WTC11 (cell line): ENCODE measurements at regions not wholly inside any gene's neighbourhood (a gene's known extent, or its start where the extent isn't known, plus 50 kb on each side); places are given as distances from the start of the nearest gene placed in this dataset.

Experiments
- ATAC-seq: fragments of 200-7000 bp; cut with Tn5 transposase; 2 replicates; pipeline ENCODE4 v1.10.0; 2021; ENCODE audit warnings: mild to moderate bottlenecking, moderate library complexity
- CTCF ChIA-PET: fragments of 300-600 bp; sonication (Branson Sonifier 250); formaldehyde crosslinking; loops from one replicate; lab custom pipeline; 2021; ENCODE audit warnings: antibody characterized with exemption; lab: Charles Lee
- POLR2A ChIA-PET: fragments of 350-600 bp; sonication (Branson Sonifier 250); formaldehyde crosslinking; loops from one replicate; lab custom pipeline; 2021; ENCODE audit warnings: antibody characterized with exemption; lab: Charles Lee
- DNase-seq: peaks from one replicate; pipeline ENCODE4 v3.0.0; 2021; ENCODE audit warnings: low spot score
- H3K27ac Mint-ChIP-seq: 2 replicates; pipeline ENCODE4 v1.8.0; 2021; ENCODE audit warnings: mixed read lengths
- H3K27me3 Mint-ChIP-seq: 2 replicates; pipeline ENCODE4 v1.8.0; 2021; ENCODE audit warnings: low read depth, mild to moderate bottlenecking, moderate library complexity, mixed read lengths
- H3K36me3 Mint-ChIP-seq: 2 replicates; pipeline ENCODE4 v1.8.0; 2021; ENCODE audit warnings: mixed read lengths
- H3K4me1 Mint-ChIP-seq: 2 replicates; pipeline ENCODE4 v1.8.0; 2022; ENCODE audit warnings: mixed read lengths
- H3K4me3 Mint-ChIP-seq: 2 replicates; pipeline ENCODE4 v1.8.0; 2021; ENCODE audit warnings: mild to moderate bottlenecking, moderate library complexity, mixed read lengths
- H3K9me3 Mint-ChIP-seq: 2 replicates; pipeline ENCODE4 v1.8.0; 2021; ENCODE audit warnings: mixed read lengths
- CREB1 ChIP-seq: sonication (generic); formaldehyde crosslinking; IDR thresholded peaks from 2 replicates; pipeline ENCODE4 v1.8.0; 2023; ENCODE audit warnings: mild to moderate bottlenecking, missing genetic modification reagents
- HMGA2 ChIP-seq: fragments of 250-450 bp; sonication (Bioruptor Pico); IDR thresholded peaks from 2 replicates; pipeline ENCODE4 v1.4.0; 2021; ENCODE audit warnings: mild to moderate bottlenecking, moderate library complexity
- JAZF1 ChIP-seq: fragments of 250-450 bp; sonication (Bioruptor Pico); IDR thresholded peaks from 2 replicates; pipeline ENCODE4 v1.9.0; 2021; ENCODE audit warnings: moderate library complexity, mild to moderate bottlenecking, inconsistent platforms
- MXD4 ChIP-seq: fragments of 250-450 bp; sonication (Bioruptor Pico); IDR thresholded peaks from 2 replicates; pipeline ENCODE4 v1.8.0; 2021; ENCODE audit warnings: mild to moderate bottlenecking, moderate library complexity, borderline replicate concordance
- RORB ChIP-seq: fragments of 250-450 bp; sonication (Bioruptor Pico); IDR thresholded peaks from 2 replicates; pipeline ENCODE4 v1.9.0; 2021; ENCODE audit warnings: mild to moderate bottlenecking
- TEAD1 ChIP-seq: sonication (generic); formaldehyde crosslinking; IDR thresholded peaks from 2 replicates; pipeline ENCODE4 v1.8.0; 2022; ENCODE audit warnings: mild to moderate bottlenecking, missing genetic modification reagents
- ZNF317 ChIP-seq: sonication (generic); formaldehyde crosslinking; IDR thresholded peaks from 2 replicates; pipeline ENCODE4 v1.8.1; 2023; ENCODE audit warnings: low read depth, mild to moderate bottlenecking, moderate library complexity, missing genetic modification reagents, borderline replicate concordance
- TF ChIP-seq, protein P1 (sequence below): fragments of 250-450 bp; sonication (Bioruptor Pico); IDR thresholded peaks from 2 replicates; pipeline ENCODE4 v1.9.0; 2021; ENCODE audit warnings: mild to moderate bottlenecking
- TF ChIP-seq, protein P2 (sequence below): sonication (generic); formaldehyde crosslinking; IDR thresholded peaks from 2 replicates; pipeline ENCODE4 v1.8.1; 2022; ENCODE audit warnings: mild to moderate bottlenecking, missing genetic modification reagents, moderate library complexity, borderline replicate concordance
- TF ChIP-seq, protein P3 (sequence below): sonication (generic); formaldehyde crosslinking; IDR thresholded peaks from 2 replicates; pipeline ENCODE4 v1.8.0; 2022; ENCODE audit warnings: mild to moderate bottlenecking, missing genetic modification reagents
- TF ChIP-seq, protein P4 (sequence below): sonication (generic); formaldehyde crosslinking; IDR thresholded peaks from 2 replicates; pipeline ENCODE4 v1.8.0; 2022; ENCODE audit warnings: mild to moderate bottlenecking, missing genetic modification reagents
- TF ChIP-seq, protein P5 (sequence below): sonication (generic); formaldehyde crosslinking; IDR thresholded peaks from 2 replicates; pipeline ENCODE4 v1.8.0; 2023; ENCODE audit warnings: mild to moderate bottlenecking, missing genetic modification reagents
- TF ChIP-seq, protein P6 (sequence below): sonication (generic); formaldehyde crosslinking; conservative IDR thresholded peaks from 2 replicates; pipeline ENCODE4 v1.8.1; 2022; ENCODE audit warnings: mild to moderate bottlenecking, missing genetic modification reagents
- TF ChIP-seq, protein P7 (sequence below): sonication (generic); formaldehyde crosslinking; IDR thresholded peaks from 2 replicates; pipeline ENCODE4 v1.8.1; 2023; ENCODE audit warnings: mild to moderate bottlenecking, missing genetic modification reagents, moderate library complexity
- TF ChIP-seq, protein P8 (sequence below): sonication (generic); formaldehyde crosslinking; IDR thresholded peaks from 2 replicates; pipeline ENCODE4 v1.8.0; 2022; ENCODE audit warnings: mild to moderate bottlenecking, missing genetic modification reagents
- TF ChIP-seq, protein P9 (sequence below): sonication (generic); formaldehyde crosslinking; IDR thresholded peaks from 2 replicates; pipeline ENCODE4 v1.8.1; 2023; ENCODE audit warnings: mild to moderate bottlenecking, missing genetic modification reagents

DNA sequence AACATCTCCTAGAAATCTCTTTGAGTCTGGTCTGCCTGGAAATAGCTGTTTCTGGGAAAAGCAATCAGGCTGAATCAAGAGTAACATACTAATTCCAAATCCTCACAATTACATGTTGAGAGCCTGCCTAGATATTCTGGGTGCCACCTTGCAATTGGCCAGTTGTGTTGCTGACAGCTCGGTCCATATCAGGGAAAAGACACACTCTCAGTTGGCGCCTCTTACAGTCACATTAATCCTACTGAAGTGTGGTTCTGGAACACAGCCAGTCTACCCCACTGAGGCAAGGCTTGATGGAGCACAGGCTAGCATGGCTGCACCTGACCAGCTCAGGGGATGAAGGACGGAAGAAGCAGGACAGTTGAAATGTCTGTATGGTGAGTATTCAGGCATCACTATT is 121.4 kb upstream of the TAB2 start:
- Mint-ChIP-seq H3K36me3 (no peaks in the 10 kb centered on the region), H3K27ac (no peak overlapping the region), H3K9me3 (peaks cover 6% of the 10 kb centered on the region; the same call in 1 of the 2 replicates), H3K4me1 (peaks cover under 1% of the 10 kb centered on the region; the same call in 1 of the 2 replicates), H3K4me3 (no peak overlapping the region), H3K27me3 (no peaks in the 10 kb centered on the region)
- TF ChIP-seq, protein P1, sequence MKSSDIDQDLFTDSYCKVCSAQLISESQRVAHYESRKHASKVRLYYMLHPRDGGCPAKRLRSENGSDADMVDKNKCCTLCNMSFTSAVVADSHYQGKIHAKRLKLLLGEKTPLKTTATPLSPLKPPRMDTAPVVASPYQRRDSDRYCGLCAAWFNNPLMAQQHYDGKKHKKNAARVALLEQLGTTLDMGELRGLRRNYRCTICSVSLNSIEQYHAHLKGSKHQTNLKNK: no peak
- TF ChIP-seq MXD4 (CRISPR knock-in tag): no peak
- TF ChIP-seq, protein P2, sequence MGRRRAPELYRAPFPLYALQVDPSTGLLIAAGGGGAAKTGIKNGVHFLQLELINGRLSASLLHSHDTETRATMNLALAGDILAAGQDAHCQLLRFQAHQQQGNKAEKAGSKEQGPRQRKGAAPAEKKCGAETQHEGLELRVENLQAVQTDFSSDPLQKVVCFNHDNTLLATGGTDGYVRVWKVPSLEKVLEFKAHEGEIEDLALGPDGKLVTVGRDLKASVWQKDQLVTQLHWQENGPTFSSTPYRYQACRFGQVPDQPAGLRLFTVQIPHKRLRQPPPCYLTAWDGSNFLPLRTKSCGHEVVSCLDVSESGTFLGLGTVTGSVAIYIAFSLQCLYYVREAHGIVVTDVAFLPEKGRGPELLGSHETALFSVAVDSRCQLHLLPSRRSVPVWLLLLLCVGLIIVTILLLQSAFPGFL: no peak
- TF ChIP-seq TEAD1 (CRISPR knock-in tag): no peak
- TF ChIP-seq, protein P3, sequence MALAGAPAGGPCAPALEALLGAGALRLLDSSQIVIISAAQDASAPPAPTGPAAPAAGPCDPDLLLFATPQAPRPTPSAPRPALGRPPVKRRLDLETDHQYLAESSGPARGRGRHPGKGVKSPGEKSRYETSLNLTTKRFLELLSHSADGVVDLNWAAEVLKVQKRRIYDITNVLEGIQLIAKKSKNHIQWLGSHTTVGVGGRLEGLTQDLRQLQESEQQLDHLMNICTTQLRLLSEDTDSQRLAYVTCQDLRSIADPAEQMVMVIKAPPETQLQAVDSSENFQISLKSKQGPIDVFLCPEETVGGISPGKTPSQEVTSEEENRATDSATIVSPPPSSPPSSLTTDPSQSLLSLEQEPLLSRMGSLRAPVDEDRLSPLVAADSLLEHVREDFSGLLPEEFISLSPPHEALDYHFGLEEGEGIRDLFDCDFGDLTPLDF (CRISPR knock-in tag): no peak
- TF ChIP-seq, protein P4, sequence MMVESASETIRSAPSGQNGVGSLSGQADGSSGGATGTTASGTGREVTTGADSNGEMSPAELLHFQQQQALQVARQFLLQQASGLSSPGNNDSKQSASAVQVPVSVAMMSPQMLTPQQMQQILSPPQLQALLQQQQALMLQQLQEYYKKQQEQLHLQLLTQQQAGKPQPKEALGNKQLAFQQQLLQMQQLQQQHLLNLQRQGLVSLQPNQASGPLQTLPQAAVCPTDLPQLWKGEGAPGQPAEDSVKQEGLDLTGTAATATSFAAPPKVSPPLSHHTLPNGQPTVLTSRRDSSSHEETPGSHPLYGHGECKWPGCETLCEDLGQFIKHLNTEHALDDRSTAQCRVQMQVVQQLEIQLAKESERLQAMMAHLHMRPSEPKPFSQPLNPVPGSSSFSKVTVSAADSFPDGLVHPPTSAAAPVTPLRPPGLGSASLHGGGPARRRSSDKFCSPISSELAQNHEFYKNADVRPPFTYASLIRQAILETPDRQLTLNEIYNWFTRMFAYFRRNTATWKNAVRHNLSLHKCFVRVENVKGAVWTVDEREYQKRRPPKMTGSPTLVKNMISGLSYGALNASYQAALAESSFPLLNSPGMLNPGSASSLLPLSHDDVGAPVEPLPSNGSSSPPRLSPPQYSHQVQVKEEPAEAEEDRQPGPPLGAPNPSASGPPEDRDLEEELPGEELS (CRISPR knock-in tag): no peak
- TF ChIP-seq, protein P5, sequence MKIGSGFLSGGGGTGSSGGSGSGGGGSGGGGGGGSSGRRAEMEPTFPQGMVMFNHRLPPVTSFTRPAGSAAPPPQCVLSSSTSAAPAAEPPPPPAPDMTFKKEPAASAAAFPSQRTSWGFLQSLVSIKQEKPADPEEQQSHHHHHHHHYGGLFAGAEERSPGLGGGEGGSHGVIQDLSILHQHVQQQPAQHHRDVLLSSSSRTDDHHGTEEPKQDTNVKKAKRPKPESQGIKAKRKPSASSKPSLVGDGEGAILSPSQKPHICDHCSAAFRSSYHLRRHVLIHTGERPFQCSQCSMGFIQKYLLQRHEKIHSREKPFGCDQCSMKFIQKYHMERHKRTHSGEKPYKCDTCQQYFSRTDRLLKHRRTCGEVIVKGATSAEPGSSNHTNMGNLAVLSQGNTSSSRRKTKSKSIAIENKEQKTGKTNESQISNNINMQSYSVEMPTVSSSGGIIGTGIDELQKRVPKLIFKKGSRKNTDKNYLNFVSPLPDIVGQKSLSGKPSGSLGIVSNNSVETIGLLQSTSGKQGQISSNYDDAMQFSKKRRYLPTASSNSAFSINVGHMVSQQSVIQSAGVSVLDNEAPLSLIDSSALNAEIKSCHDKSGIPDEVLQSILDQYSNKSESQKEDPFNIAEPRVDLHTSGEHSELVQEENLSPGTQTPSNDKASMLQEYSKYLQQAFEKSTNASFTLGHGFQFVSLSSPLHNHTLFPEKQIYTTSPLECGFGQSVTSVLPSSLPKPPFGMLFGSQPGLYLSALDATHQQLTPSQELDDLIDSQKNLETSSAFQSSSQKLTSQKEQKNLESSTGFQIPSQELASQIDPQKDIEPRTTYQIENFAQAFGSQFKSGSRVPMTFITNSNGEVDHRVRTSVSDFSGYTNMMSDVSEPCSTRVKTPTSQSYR (CRISPR knock-in tag): no peak
- no peak for TF ChIP-seq JAZF1 (CRISPR knock-in tag)
- TF ChIP-seq CREB1 (CRISPR knock-in tag): no peak
- TF ChIP-seq, protein P6, sequence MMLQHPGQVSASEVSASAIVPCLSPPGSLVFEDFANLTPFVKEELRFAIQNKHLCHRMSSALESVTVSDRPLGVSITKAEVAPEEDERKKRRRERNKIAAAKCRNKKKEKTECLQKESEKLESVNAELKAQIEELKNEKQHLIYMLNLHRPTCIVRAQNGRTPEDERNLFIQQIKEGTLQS (CRISPR knock-in tag): no peak
- TF ChIP-seq ZNF317 (CRISPR knock-in tag): no peak
- no peak for TF ChIP-seq HMGA2 (CRISPR knock-in tag)
- POLR2A ChIA-PET: no interaction called here
- ATAC-seq (no peak), DNase-seq (no peak)
- CTCF ChIA-PET: interaction anchor here (0.6 to 1.7 kb wide), 2 partner anchors 146 to 236 kb away, joined by 3 to 6 read pairs; no protein-coding TSS in a partner anchor

DNA sequence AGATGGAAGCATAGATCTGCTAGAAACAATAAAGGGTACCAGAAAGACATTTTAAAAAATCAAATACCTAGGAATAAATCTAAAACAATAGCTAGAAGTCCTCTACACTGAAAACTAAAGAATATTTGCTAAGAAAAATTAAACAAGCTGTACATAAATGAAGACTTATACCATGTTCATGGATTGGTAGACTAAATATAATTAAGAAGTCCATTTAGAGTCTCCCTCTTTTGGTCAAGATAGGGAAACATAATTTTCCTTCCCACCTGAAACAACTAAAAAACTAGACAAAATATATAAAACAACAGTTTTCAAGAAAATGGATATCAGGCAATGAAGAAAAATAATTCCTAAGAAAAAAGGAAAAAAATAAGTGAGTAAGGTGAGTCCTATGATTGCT is 120.0 kb upstream of the TAB2 start:
- H3K9me3 Mint-ChIP-seq: peaks cover 6% of the 10 kb centered on the region; the same call in 1 of the 2 replicates
- POLR2A ChIA-PET: no interaction called here
- TF ChIP-seq, protein P7, sequence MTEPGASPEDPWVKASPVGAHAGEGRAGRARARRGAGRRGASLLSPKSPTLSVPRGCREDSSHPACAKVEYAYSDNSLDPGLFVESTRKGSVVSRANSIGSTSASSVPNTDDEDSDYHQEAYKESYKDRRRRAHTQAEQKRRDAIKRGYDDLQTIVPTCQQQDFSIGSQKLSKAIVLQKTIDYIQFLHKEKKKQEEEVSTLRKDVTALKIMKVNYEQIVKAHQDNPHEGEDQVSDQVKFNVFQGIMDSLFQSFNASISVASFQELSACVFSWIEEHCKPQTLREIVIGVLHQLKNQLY: no peak
- TF ChIP-seq RORB (CRISPR knock-in tag) (no peak), MXD4 (CRISPR knock-in tag) (no peak), CREB1 (CRISPR knock-in tag) (no peak)
- TF ChIP-seq, protein P8, sequence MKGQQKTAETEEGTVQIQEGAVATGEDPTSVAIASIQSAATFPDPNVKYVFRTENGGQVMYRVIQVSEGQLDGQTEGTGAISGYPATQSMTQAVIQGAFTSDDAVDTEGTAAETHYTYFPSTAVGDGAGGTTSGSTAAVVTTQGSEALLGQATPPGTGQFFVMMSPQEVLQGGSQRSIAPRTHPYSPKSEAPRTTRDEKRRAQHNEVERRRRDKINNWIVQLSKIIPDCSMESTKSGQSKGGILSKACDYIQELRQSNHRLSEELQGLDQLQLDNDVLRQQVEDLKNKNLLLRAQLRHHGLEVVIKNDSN (CRISPR knock-in tag): no peak
- TF ChIP-seq, protein P2: no peak
- TF ChIP-seq, protein P9, sequence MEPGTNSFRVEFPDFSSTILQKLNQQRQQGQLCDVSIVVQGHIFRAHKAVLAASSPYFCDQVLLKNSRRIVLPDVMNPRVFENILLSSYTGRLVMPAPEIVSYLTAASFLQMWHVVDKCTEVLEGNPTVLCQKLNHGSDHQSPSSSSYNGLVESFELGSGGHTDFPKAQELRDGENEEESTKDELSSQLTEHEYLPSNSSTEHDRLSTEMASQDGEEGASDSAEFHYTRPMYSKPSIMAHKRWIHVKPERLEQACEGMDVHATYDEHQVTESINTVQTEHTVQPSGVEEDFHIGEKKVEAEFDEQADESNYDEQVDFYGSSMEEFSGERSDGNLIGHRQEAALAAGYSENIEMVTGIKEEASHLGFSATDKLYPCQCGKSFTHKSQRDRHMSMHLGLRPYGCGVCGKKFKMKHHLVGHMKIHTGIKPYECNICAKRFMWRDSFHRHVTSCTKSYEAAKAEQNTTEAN (CRISPR knock-in tag): no peak
- CTCF ChIA-PET: no interaction called here
- no peaks in the 10 kb centered on the region for H3K27me3 Mint-ChIP-seq
- DNase-seq (no peak), ATAC-seq (no peak)
- H3K4me3 Mint-ChIP-seq: no peak overlapping the region
- H3K4me1 Mint-ChIP-seq: peaks cover 3% of the 10 kb centered on the region
- no peak overlapping the region for H3K27ac Mint-ChIP-seq
- H3K36me3 Mint-ChIP-seq: no peaks in the 10 kb centered on the region
